ENCODE measurements at regions not wholly inside any gene's neighbourhood (a gene's known extent, or its start where the extent isn't known, plus 50 kb on each side); places are given as distances from the start of the nearest gene placed in this dataset.

- DNase-seq, result no peak
These were observed 604.6 kb downstream of the MRPL39 start for GRCh38 chr21:25002676-25003075.

GRCh38 chr21:24995216-24995615 lies 612.1 kb downstream of the MRPL39 start:
- no peak for DNase-seq

DNA sequence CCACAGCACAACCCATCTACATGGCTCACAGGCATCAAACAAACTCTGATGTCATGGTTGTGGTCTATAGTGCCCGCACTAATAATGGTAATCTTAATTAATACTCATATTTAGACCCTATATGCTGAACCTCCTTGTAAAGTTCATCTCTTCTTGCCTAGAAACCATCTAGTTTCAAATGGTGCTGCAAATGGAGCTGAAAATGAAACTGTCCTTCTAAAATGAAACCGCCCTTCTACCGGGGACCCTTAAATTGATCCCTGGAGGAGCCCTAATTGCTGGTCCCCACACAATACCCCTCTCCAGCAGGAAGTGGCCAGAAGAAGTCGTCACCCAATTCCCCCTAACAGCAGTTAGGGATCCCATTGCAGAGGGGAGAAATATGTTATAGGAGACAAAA lies 612.6 kb downstream of the MRPL39 start:
- no peak for DNase-seq

DNA sequence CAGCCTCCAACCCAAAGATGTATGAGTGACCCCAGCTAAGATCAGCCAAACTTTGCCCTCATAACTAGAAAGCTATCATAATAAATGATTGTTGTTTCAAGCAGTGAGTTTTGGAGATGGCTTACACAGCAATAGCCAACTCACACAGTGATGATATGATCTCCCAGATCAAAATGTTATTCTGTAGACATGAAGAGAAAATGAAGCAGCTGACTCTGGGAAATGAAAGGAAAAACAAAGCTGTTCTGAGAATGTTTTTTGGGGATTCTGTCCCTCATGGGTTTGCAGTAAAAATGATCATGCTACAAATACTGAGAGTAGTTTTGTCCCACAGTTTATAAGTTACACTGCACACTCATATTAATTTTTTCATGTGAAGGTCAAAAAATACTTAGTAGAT lies 617.8 kb downstream of the MRPL39 start:
- no peak for DNase-seq

DNA sequence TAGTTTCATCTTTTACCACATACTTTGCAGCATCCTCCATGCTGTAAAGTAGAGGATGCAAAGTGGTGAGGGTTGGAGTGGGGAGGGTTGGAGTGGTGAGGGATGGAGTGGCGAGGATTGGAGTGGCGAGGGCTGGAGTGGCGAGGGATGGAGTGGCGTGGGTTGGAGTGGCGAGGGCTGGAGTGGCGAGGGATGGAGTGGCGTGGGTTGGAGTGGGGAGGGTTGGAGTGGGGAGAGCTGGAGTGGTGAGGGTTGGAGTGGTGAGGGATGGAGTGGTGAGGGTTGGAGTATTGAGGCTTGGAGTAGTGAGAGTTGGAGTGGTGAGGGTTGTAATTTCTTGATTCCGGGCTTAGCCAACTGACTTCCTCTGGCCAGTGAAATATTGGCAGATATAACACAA lies 618.3 kb downstream of the MRPL39 start:
- no peak for DNase-seq

GRCh38 chr21:24976238-24976637 lies 631.0 kb downstream of the MRPL39 start:
- no peak for DNase-seq

- no peak for DNase-seq
These were observed 638.2 kb downstream of the MRPL39 start for GRCh38 chr21:24969068-24969467.

DNA sequence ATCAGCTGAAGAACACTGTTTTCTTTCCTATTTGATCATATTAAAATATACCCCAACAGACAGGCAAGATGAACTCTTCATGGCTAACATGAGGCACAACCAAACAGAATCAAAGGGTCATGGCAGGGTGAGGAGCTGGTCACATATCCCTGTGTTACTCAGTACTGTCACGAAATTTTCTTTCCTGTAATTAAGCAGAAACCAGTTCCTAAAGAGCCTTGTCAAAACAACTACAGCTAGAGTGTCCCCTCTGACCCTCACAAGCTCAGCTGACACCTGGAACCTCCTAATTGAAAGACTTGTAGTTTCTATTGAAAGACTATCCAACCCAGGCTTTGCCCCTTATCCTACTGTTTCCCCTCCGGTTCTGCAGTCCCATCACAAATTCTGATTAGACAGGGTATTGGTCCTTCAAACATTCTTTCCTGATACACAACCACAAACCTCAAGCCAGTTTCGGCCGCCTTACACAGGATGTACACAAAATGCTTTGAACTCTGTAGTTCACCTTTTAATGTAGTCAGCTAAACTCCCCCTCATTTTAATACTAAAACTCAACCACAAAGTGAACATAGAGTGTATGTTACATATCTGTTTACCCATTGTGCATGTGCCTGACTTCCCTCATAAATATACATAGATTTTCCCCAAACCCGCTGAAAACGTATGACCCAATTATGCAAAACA lies 651.9 kb downstream of the MRPL39 start:
- DNase-seq, result peak; percentile 12

DNA sequence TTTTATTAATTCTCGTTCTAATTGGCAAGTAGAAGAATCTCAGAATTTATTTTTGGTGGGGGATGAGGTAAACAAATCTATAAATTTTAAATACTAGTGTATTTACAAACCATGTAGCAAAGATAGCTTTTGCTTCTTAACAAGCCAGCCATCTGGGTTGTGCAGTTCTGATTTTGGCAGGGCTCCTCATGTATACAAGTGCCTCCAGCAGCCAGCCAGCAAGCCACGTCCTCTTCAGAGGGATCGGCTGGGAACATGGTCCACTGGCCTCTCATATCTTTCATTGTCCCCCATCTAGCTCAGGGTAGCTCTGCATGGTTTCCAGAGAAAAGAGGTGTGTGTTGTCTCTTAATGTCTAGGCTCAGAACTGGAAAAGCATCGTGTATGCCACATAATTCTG lies 659.1 kb downstream of the MRPL39 start:
- no peak for DNase-seq

- DNase-seq, result no peak
These were observed 661.4 kb downstream of the MRPL39 start for GRCh38 chr21:24945910-24946309.

DNA sequence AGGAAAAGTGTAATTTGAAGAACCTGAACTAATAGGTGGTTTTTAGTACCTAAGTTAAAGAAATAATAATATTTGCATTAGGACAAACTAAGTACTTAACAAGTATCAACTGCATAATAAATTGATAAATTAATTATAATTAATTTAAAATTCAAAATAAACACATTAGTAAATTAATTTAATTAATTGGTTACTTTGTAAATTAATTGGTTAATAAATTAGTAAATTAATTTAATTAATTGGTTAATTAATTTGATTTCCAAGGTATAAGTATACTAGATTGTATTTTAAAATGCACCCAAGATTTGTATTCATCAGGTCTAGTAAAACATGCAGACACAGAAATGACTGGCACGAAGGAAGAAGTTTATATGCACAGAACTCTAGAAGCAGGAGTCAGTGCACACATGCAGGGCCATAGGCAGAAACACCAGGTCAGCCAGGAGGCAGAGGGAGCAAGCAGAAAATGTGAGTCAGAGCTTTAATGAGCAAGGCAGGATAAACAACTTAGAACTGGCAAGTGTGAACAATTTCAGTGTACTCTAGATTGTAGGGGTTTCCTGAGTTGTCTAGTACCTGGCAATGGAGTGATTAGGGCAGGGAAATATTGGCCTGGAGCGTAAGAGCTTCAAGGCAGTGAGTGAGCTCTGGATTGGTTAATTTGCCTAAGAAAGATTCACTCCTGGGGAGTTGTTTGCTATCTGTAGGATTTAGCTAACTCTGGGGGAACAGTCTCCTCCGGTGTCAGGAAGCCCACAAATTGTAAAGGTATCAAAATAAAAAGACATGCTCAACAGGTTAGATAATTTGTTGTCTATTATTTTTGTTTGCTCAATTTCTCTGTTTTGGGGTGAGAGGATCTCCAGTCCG lies 665.7 kb downstream of the MRPL39 start:
- no peak for DNase-seq

DNA sequence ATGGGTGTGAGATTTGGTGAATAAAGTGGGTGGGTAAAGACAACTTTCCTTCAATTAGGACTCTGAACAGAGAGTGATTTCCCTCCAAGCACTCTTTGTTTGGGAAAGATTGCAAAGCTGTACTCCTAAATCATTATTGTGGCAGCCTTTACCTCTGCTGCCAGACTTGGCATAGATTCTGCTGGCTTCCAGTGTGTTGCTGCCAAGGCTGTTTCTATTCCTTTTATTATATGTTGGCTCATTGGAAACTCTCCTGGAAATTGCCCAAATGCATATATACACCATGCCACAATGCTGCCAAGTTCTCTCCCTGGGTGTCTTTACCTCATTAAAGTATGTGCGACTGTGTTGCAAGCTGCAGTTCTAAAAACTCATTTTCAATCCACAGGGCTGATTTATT lies 668.0 kb downstream of the MRPL39 start:
- DNase-seq, result no peak

DNA sequence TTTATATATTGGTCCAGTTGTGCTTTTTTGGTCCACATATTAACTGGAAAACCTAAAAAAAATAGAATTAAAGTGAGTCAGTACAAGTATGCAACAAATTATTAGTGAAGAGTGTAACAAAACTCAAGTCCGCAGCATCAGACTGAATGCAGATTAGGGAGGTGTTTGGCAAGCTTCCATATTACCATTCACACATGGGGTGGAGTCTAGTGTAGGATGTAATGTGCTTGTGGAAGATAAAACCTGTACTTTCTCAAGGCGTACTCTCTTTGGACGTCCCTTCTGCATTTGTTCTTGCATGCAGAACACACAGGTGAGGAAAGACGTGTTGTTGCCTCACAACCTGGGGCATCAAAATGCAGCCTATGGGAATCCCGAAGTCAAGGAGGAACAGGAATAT lies 668.7 kb downstream of the MRPL39 start:
- no peak for DNase-seq

DNA sequence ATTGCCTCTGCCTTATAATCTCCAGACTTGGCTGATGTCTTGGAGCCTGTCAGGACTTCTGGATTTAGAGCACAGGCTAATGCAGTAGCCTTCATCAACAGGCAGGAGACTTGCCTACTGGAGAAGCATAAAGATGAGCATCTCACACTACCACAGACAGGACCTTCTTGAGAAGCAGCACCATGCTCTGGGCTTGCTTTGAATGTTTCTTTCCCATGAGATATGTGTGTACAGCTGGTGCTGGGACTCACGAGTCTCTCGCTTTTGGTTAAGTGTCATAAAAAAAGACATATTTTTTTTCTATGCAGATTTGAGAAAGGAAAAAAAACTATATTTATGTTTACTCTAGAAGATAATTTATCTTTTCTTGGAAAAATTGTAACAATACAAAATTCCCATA lies 671.3 kb downstream of the MRPL39 start:
- no peak for DNase-seq

- DNase-seq, result no peak
These were observed 696.7 kb downstream of the MRPL39 start for GRCh38 chr21:24910591-24910990.

- DNase-seq, result no peak
These were observed 703.2 kb downstream of the MRPL39 start for GRCh38 chr21:24903994-24904635.

DNA sequence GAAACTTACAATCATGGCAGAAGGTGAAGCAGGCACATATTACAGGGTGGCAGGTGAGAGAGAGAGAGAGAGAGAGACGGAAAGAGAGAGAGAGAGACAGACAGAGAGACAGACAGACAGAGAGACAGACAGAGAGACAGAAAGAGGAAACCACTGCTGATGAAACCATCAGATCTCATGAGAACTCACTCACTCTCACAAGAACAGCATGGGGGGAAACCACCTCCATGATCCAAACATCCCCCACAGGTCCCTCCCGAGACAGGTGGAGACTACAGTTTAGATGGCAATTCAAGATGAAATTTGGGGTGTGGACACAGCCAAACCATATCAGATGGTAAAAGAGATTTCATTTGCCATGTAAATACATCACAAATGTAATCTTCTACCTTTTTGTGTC lies 708.1 kb downstream of the MRPL39 start:
- DNase-seq, result no peak

GRCh38 chr21:24897883-24898282 lies 709.4 kb downstream of the MRPL39 start:
- no peak for DNase-seq

DNA sequence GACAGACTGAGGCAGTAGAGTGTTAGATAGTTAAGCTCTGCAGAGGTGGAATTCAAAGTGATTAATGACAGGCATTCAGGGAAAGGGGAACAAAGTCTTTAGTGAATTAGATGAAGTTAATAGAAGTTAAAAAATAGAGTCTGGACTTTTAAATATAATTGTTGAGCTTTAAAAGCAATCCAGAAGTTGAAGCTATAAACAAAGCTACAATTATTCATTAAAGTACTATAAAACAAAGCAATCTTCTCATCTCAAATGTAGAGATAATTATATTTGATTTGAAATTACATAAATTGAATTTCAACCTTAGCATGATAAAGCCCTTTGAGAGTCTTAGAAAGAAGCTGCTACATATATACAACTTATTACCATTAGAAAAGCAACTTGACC lies 710.6 kb downstream of the MRPL39 start:
- DNase-seq, result no peak

- peak; percentile 10 for DNase-seq
These were observed 711.2 kb downstream of the MRPL39 start for GRCh38 chr21:24895885-24896734.

DNA sequence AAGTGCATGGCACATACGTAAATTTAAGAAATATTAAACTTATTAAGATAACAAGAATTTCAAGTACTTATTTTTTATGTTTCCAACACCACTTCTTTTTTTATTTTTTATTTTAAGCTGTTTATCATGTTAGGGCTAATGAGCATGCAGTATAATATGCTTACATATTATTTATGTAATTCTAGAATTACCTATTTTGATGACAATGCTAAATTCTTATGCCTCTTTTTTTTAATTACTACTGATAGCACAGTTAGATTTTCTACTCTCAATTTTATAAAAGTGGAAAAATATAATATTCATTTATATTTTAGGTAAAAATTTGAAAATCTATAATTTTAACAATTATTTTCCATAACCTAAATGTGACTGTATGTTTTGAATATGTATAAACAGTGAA lies 713.0 kb downstream of the MRPL39 start:
- DNase-seq, result no peak

GRCh38 chr21:24890021-24890420 lies 717.3 kb downstream of the MRPL39 start:
- no peak for DNase-seq

- no peak for DNase-seq
These were observed 725.8 kb downstream of the MRPL39 start for GRCh38 chr21:24881506-24881905.
